Liver (tissue), 8 donors: ENCODE measurements at regions not wholly inside any gene's neighbourhood (a gene's known extent, or its start where the extent isn't known, plus 50 kb on each side); places are given as distances from the start of the nearest gene placed in this dataset.

Experiments
- DNase-seq: peaks from one replicate; pipeline ENCODE4 v3.0.0-alpha.2; 2017; ENCODE audit warnings: low spot score
- H3K27ac ChIP-seq, 2 donors: one replicate each; pipeline ENCODE4 v1.7.0; 2013; ENCODE audit warnings: inconsistent platforms in 2 of 2, low read length in 2 of 2, control low read depth in 1 of 2, low read depth in 1 of 2, mild to moderate bottlenecking in 1 of 2
- H3K27me3 ChIP-seq, 4 donors: one replicate each; pipeline versions ENCODE4 v1.6.1 to v1.7.0; 2013; ENCODE audit warnings: low read length in 3 of 4, inconsistent platforms in 1 of 4, mild to moderate bottlenecking in 1 of 4, moderate library complexity in 1 of 4; ENCODE audit not compliant: control insufficient read depth in 4 of 4, insufficient read depth in 4 of 4
- H3K36me3 ChIP-seq, 4 donors: one replicate each; pipeline versions ENCODE4 v1.6.1 to v1.7.0; 2013; ENCODE audit warnings: low read length in 3 of 4, mild to moderate bottlenecking in 3 of 4, low read depth in 1 of 4, moderate library complexity in 1 of 4; ENCODE audit not compliant: control insufficient read depth in 4 of 4, insufficient read depth in 3 of 4
- H3K4me1 ChIP-seq, 4 donors: one replicate each; pipeline versions ENCODE4 v1.6.1 to v1.7.0; 2013; ENCODE audit warnings: low read length in 3 of 4, mild to moderate bottlenecking in 3 of 4, moderate library complexity in 1 of 4; ENCODE audit not compliant: control insufficient read depth in 4 of 4, insufficient read depth in 4 of 4
- H3K4me3 ChIP-seq, 3 donors: one replicate each; pipeline versions ENCODE4 v1.6.1 to v1.7.0; 2013; ENCODE audit warnings: low read length in 3 of 3, control low read depth in 1 of 3, low read depth in 1 of 3, mild to moderate bottlenecking in 1 of 3
- H3K9ac ChIP-seq, 2 donors: one replicate each; pipeline ENCODE4 v1.7.0; 2013; ENCODE audit warnings: low read length in 2 of 2, mild to moderate bottlenecking in 2 of 2, moderate library complexity in 2 of 2, control low read depth in 1 of 2, low read depth in 1 of 2
- H3K9me3 ChIP-seq, 4 donors: one replicate each; pipeline versions ENCODE4 v1.6.1 to v1.7.0; 2013; ENCODE audit warnings: low read length in 3 of 4; ENCODE audit not compliant: control insufficient read depth in 4 of 4
- EGR1 ChIP-seq, 2 donors: IDR thresholded peaks; 2 replicates each; pipeline ENCODE4 v1.6.1; 2016 to 2018; ENCODE audit warnings: antibody characterized with exemption in 2 of 2, low read depth in 2 of 2
- FOXA1 ChIP-seq: IDR thresholded peaks from 2 replicates; pipeline ENCODE4 v1.6.1; 2016; ENCODE audit warnings: antibody characterized with exemption
- FOXA2 ChIP-seq: IDR thresholded peaks from 2 replicates; pipeline ENCODE4 v1.6.1; 2016; ENCODE audit warnings: antibody characterized with exemption
- GABPA ChIP-seq, 2 donors: IDR thresholded peaks in 1 of 2; conservative IDR thresholded peaks in 1 of 2; 2 replicates each; pipeline ENCODE4 v1.6.1; 2016; ENCODE audit warnings: antibody characterized with exemption in 2 of 2, mild to moderate bottlenecking in 1 of 2, moderate library complexity in 1 of 2
- HNF4A ChIP-seq, 2 donors: conservative IDR thresholded peaks; 2 replicates each; pipeline ENCODE4 v1.6.1; 2016; ENCODE audit warnings: antibody characterized with exemption in 2 of 2, mild to moderate bottlenecking in 2 of 2
- HNF4G ChIP-seq: IDR thresholded peaks from 2 replicates; pipeline ENCODE4 v1.6.1; 2016; ENCODE audit warnings: antibody characterized with exemption
- JUND ChIP-seq, 2 donors: IDR thresholded peaks; 2 replicates each; pipeline ENCODE4 v1.6.1; 2016; ENCODE audit warnings: antibody characterized with exemption in 2 of 2
- NR2F2 ChIP-seq: IDR thresholded peaks from 2 replicates; pipeline ENCODE4 v1.6.1; 2016; ENCODE audit warnings: antibody characterized with exemption
- RAD21 ChIP-seq, 2 donors: IDR thresholded peaks; 2 replicates each; pipeline ENCODE4 v1.6.1; 2016; ENCODE audit warnings: antibody characterized with exemption in 2 of 2, mild to moderate bottlenecking in 2 of 2
- RXRA ChIP-seq, 2 donors: IDR thresholded peaks; 2 replicates each; pipeline ENCODE4 v1.6.1; 2017 to 2018; ENCODE audit warnings: antibody characterized with exemption in 2 of 2, mild to moderate bottlenecking in 1 of 2
- SP1 ChIP-seq: IDR thresholded peaks from 2 replicates; pipeline ENCODE4 v1.6.1; 2018; ENCODE audit warnings: antibody characterized with exemption, mild to moderate bottlenecking
- TAF1 ChIP-seq: conservative IDR thresholded peaks from 2 replicates; pipeline ENCODE4 v1.6.1; 2016; ENCODE audit warnings: antibody characterized with exemption, mild to moderate bottlenecking
- YY1 ChIP-seq: IDR thresholded peaks from 2 replicates; pipeline ENCODE4 v1.6.1; 2016; ENCODE audit warnings: antibody characterized with exemption, mild to moderate bottlenecking
- WGBS: extraction: QIAGEN DNeasy Blood & Tissue Kit; methylation state at CpG from one replicate; pipeline ENCODE4 v1.1.7; 2013; 5-methylcytosine and 5-hydroxymethylcytosine counted together
- TF ChIP-seq, protein P1 (sequence below): IDR thresholded peaks from 2 replicates; pipeline ENCODE4 v1.6.1; 2016; ENCODE audit warnings: antibody characterized with exemption, mild to moderate bottlenecking
- TF ChIP-seq, protein P2 (sequence below): fragments of 150-350 bp; IDR thresholded peaks from 2 replicates; pipeline ENCODE4 v1.5.1; 2017; ENCODE audit warnings: improper control_type of control experiment, low read depth, low read length; ENCODE audit not compliant: missing input control
- TF ChIP-seq, protein P3 (sequence below): IDR thresholded peaks from 2 replicates; pipeline ENCODE4 v1.6.1; 2016; ENCODE audit warnings: antibody characterized with exemption
- TF ChIP-seq, protein P4 (sequence below): IDR thresholded peaks from 2 replicates; pipeline ENCODE4 v1.6.1; 2016; ENCODE audit warnings: antibody characterized with exemption
- TF ChIP-seq, protein P5 (sequence below): IDR thresholded peaks from 2 replicates; pipeline ENCODE4 v1.6.1; 2016; ENCODE audit warnings: antibody characterized with exemption
- donor health status: healthy.
- donor health status: healthy.
- donor health status: healthy.
- donor health status: healthy.
- donor health status: healthy.

DNA sequence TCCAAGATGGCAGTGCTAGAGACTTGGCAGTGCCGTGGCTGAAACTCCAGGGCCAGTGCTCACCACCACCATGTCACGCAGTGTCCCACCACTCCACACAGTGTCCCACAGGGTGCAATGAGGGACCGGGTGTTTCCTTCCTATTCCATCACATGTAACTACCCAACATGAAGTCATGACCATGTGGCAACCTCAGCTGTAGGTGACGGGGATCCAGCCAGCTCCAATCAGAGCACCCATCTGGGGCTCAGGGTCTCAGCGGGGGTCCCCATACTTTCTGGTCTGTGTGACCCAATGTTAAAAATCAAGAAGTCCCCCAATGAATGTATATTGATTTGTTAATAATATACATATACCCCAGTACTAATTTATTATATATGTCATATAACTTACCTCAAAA, 52.1 kb downstream of the PTGR3 start (continued):
- TF ChIP-seq, protein P1, sequence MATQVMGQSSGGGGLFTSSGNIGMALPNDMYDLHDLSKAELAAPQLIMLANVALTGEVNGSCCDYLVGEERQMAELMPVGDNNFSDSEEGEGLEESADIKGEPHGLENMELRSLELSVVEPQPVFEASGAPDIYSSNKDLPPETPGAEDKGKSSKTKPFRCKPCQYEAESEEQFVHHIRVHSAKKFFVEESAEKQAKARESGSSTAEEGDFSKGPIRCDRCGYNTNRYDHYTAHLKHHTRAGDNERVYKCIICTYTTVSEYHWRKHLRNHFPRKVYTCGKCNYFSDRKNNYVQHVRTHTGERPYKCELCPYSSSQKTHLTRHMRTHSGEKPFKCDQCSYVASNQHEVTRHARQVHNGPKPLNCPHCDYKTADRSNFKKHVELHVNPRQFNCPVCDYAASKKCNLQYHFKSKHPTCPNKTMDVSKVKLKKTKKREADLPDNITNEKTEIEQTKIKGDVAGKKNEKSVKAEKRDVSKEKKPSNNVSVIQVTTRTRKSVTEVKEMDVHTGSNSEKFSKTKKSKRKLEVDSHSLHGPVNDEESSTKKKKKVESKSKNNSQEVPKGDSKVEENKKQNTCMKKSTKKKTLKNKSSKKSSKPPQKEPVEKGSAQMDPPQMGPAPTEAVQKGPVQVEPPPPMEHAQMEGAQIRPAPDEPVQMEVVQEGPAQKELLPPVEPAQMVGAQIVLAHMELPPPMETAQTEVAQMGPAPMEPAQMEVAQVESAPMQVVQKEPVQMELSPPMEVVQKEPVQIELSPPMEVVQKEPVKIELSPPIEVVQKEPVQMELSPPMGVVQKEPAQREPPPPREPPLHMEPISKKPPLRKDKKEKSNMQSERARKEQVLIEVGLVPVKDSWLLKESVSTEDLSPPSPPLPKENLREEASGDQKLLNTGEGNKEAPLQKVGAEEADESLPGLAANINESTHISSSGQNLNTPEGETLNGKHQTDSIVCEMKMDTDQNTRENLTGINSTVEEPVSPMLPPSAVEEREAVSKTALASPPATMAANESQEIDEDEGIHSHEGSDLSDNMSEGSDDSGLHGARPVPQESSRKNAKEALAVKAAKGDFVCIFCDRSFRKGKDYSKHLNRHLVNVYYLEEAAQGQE = no peak

DNA sequence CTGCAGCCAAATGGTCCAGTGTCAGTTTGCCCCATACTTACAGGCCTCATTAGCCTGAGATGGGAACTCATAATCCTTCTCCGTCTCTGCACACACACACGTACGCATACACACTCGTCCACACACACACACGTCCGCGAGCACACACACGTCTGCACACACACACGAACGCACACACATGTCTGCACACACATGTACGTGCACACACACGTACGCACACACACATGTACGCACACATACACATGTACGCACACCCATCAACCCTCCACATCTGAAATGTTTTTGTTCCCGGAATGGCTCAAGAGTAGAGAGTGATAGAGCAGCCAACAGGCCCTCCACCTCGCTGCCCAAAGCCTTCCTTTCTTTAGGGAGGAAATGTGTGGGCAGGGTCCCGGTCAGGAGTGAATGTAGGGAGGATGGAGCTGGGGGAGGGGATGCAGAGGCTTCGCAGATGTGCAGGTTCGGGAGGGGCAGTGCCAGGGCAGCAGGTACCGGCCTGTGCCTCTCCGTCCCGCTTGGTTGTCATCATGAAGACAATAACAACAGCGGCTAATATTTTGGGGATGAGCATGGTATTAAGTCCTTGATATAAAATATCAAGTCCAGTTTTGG, 52.7 kb downstream of the PTGR3 start:
- DNase-seq = no peak
- no peaks in the 10 kb centered on the region for H3K9me3 ChIP-seq
- H3K27me3 ChIP-seq = no peaks in the 10 kb centered on the region
- no peak overlapping the region for H3K27ac ChIP-seq
- 95% methylated on average over 24 of the region's 24 CpGs for WGBS
- no peaks in the 10 kb centered on the region for H3K4me1 ChIP-seq
- no peak overlapping the region for H3K4me3 ChIP-seq
- TF ChIP-seq JUND (IDR thresholded peaks at IDR 0.05) = no peak
- TF ChIP-seq NR2F2 = no peak
- no peak for TF ChIP-seq TAF1
- no peak for TF ChIP-seq HNF4A (conservative IDR thresholded peaks at IDR 0.05)
- TF ChIP-seq HNF4G = no peak
- TF ChIP-seq RAD21 (IDR thresholded peaks at IDR 0.05) = no peak
- TF ChIP-seq, protein P1 = no peak
- no peak for TF ChIP-seq GABPA (IDR thresholded peaks at IDR 0.05 in 1 of 2, conservative IDR thresholded peaks at IDR 0.05 in 1 of 2)
- no peak for TF ChIP-seq FOXA2
- TF ChIP-seq, protein P2, sequence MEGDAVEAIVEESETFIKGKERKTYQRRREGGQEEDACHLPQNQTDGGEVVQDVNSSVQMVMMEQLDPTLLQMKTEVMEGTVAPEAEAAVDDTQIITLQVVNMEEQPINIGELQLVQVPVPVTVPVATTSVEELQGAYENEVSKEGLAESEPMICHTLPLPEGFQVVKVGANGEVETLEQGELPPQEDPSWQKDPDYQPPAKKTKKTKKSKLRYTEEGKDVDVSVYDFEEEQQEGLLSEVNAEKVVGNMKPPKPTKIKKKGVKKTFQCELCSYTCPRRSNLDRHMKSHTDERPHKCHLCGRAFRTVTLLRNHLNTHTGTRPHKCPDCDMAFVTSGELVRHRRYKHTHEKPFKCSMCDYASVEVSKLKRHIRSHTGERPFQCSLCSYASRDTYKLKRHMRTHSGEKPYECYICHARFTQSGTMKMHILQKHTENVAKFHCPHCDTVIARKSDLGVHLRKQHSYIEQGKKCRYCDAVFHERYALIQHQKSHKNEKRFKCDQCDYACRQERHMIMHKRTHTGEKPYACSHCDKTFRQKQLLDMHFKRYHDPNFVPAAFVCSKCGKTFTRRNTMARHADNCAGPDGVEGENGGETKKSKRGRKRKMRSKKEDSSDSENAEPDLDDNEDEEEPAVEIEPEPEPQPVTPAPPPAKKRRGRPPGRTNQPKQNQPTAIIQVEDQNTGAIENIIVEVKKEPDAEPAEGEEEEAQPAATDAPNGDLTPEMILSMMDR = no peak
- TF ChIP-seq, protein P3, sequence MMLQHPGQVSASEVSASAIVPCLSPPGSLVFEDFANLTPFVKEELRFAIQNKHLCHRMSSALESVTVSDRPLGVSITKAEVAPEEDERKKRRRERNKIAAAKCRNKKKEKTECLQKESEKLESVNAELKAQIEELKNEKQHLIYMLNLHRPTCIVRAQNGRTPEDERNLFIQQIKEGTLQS = no peak
- no peak for TF ChIP-seq YY1
- TF ChIP-seq SP1 = no peak
- no peak for TF ChIP-seq FOXA1
- no peak for TF ChIP-seq EGR1 (IDR thresholded peaks at IDR 0.05; ENCODE audit: low read depth in 2 of 2)
- TF ChIP-seq, protein P4, sequence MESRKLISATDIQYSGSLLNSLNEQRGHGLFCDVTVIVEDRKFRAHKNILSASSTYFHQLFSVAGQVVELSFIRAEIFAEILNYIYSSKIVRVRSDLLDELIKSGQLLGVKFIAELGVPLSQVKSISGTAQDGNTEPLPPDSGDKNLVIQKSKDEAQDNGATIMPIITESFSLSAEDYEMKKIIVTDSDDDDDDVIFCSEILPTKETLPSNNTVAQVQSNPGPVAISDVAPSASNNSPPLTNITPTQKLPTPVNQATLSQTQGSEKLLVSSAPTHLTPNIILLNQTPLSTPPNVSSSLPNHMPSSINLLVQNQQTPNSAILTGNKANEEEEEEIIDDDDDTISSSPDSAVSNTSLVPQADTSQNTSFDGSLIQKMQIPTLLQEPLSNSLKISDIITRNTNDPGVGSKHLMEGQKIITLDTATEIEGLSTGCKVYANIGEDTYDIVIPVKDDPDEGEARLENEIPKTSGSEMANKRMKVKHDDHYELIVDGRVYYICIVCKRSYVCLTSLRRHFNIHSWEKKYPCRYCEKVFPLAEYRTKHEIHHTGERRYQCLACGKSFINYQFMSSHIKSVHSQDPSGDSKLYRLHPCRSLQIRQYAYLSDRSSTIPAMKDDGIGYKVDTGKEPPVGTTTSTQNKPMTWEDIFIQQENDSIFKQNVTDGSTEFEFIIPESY = no peak
- TF ChIP-seq RXRA (IDR thresholded peaks at IDR 0.05) = no peak
- TF ChIP-seq, protein P5, sequence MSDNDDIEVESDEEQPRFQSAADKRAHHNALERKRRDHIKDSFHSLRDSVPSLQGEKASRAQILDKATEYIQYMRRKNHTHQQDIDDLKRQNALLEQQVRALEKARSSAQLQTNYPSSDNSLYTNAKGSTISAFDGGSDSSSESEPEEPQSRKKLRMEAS = no peak
- no peak overlapping the region for H3K9ac ChIP-seq
- no peaks in the 10 kb centered on the region for H3K36me3 ChIP-seq
